GM21825 (cell line): ENCODE measurements at regions not wholly inside any gene's neighbourhood (a gene's known extent, or its start where the extent isn't known, plus 50 kb on each side); places are given as distances from the start of the nearest gene placed in this dataset.

Experiments
- ATAC-seq: cut with Tn5 transposase; IDR thresholded peaks from one replicate; pipeline ENCODE4 v1.9.1; 2021; ENCODE audit warnings: mild to moderate bottlenecking, moderate library complexity; ENCODE audit not compliant: unreplicated experiment

GRCh38 chr4:126004941-126005340 lies 690.2 kb downstream of the FAT4 start:
- ATAC-seq: no peak

GRCh38 chr4:126007142-126007541 lies 692.4 kb downstream of the FAT4 start:
- ATAC-seq: no peak

- no peak for ATAC-seq
Observed at GRCh38 chr4:126012691-126013290, 698.0 kb downstream of the FAT4 start.

- no peak for ATAC-seq
Observed at GRCh38 chr4:126018274-126018673, 703.5 kb downstream of the FAT4 start.

GRCh38 chr4:126023896-126024295 lies 709.1 kb downstream of the FAT4 start:
- ATAC-seq: no peak

GRCh38 chr4:126027601-126028000 lies 712.8 kb downstream of the FAT4 start:
- no peak for ATAC-seq

GRCh38 chr4:126028876-126029275 lies 714.1 kb downstream of the FAT4 start:
- no peak for ATAC-seq

GRCh38 chr4:126037231-126037630 lies 722.5 kb downstream of the FAT4 start:
- ATAC-seq: no peak

GRCh38 chr4:126038502-126039144 lies 723.9 kb downstream of the FAT4 start:
- ATAC-seq: no peak

GRCh38 chr4:126046081-126046614 lies 731.4 kb downstream of the FAT4 start:
- ATAC-seq: no peak

GRCh38 chr4:126047114-126047513 lies 732.4 kb downstream of the FAT4 start:
- no peak for ATAC-seq

- ATAC-seq: no peak
Observed at GRCh38 chr4:126051689-126052424, 737.1 kb downstream of the FAT4 start.

GRCh38 chr4:126056116-126056650 lies 741.4 kb downstream of the FAT4 start:
- no peak for ATAC-seq

GRCh38 chr4:126057371-126057770 lies 742.6 kb downstream of the FAT4 start:
- ATAC-seq: no peak

- no peak for ATAC-seq
Observed at GRCh38 chr4:126058596-126058995, 743.8 kb downstream of the FAT4 start.

- ATAC-seq: no peak
Observed at GRCh38 chr4:126061655-126062054, 746.9 kb downstream of the FAT4 start.

- ATAC-seq: no peak
Observed at GRCh38 chr4:126065016-126065415, 750.3 kb downstream of the FAT4 start.

- no peak for ATAC-seq
Observed at GRCh38 chr4:126071346-126072333, 756.9 kb downstream of the FAT4 start.

GRCh38 chr4:126081336-126081735 lies 766.6 kb downstream of the FAT4 start:
- ATAC-seq: no peak

GRCh38 chr4:126086041-126086440 lies 771.3 kb downstream of the FAT4 start:
- ATAC-seq: no peak
